ENCODE measurements at regions not wholly inside any gene's neighbourhood (a gene's known extent, or its start where the extent isn't known, plus 50 kb on each side); places are given as distances from the start of the nearest gene placed in this dataset.

DNA sequence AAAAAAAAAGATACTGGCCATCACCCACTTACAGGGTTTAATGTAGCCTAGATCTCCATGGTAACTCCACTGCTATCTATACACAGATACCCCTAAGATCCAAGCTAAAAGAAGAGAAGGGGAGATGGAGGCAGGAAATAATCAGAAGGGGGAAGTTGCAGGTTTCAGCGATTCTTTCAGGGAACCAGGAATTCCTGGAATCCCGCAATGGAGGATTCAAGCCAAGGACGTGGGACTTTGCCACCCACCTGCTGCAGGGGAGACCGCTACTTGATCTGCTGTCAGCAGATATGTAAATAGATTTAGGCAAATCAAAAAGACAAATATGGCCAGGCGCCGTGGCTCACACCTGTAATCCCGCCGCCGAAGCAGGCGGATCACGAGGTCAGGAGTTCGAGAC lies 121.1 kb downstream of the AIPL1 start:
- TF ChIP-seq, protein P1, sequence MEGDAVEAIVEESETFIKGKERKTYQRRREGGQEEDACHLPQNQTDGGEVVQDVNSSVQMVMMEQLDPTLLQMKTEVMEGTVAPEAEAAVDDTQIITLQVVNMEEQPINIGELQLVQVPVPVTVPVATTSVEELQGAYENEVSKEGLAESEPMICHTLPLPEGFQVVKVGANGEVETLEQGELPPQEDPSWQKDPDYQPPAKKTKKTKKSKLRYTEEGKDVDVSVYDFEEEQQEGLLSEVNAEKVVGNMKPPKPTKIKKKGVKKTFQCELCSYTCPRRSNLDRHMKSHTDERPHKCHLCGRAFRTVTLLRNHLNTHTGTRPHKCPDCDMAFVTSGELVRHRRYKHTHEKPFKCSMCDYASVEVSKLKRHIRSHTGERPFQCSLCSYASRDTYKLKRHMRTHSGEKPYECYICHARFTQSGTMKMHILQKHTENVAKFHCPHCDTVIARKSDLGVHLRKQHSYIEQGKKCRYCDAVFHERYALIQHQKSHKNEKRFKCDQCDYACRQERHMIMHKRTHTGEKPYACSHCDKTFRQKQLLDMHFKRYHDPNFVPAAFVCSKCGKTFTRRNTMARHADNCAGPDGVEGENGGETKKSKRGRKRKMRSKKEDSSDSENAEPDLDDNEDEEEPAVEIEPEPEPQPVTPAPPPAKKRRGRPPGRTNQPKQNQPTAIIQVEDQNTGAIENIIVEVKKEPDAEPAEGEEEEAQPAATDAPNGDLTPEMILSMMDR (IDR thresholded peaks at IDR 0.05; ENCODE audit: low read depth, low read length, poor library complexity, severe bottlenecking) = no peak
- no peak for TF ChIP-seq EZH2phosphoT487 (IDR thresholded peaks at IDR 0.05; ENCODE audit: borderline replicate concordance, low read length)
- no peak overlapping the region for H3K4me2 ChIP-seq (ENCODE audit: low read length)

DNA sequence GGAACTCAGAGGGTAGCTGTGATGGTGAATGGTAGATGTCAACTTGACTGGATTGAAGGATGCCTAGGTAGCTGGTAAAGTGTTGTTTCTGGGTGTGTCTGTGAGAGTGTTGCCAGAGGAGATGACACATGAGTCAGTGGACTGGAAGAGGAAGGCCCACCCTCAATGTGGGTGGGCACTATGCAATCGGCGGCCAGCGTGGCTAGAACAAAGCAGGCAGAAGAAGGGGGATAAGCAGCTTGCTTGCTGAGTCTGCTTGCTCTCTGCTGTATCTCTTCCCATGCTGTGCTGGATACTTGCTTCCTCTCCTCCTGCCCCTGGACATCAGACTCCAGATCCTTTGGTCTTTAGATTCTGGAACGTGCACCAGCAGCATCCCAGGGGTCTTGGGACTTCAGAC lies 128.1 kb downstream of the AIPL1 start:
- Histone ChIP-seq H3K9me2 (replicated peaks; ENCODE audit: control insufficient read depth, low read length) (no peaks in the 10 kb centered on the region), H3K4me2 (ENCODE audit: low read length) (no peak overlapping the region), H3F3A (ENCODE audit: control insufficient read depth, insufficient read depth) (no peaks in the 10 kb centered on the region), H3K4me1 (ENCODE audit: control insufficient read depth, low read length) (no peaks in the 10 kb centered on the region), H3K79me2 (ENCODE audit: control insufficient read depth, low read length) (no peaks in the 10 kb centered on the region), H3K27ac (ENCODE audit: low read depth, low read length) (no peak overlapping the region), H3K4me3 (ENCODE audit: low read length) (no peak overlapping the region), H4K20me1 (ENCODE audit: control insufficient read depth, insufficient read depth, low read depth, low read length) (no peaks in the 10 kb centered on the region), H3K9me3 (ENCODE audit: control insufficient read depth, insufficient read depth, low read length) (no peaks in the 10 kb centered on the region), H3K27me3 (ENCODE audit: control insufficient read depth, low read length) (no peaks in the 10 kb centered on the region), H3K36me3 (ENCODE audit: control insufficient read depth, low read length) (no peaks in the 10 kb centered on the region)
- TF ChIP-seq, protein P1 (IDR thresholded peaks at IDR 0.05; ENCODE audit: low read depth, low read length, poor library complexity, severe bottlenecking) = no peak
- no peak for TF ChIP-seq EZH2phosphoT487 (IDR thresholded peaks at IDR 0.05; ENCODE audit: borderline replicate concordance, low read length)

More for the DNA sequence above, 121.1 kb downstream of the AIPL1 start:
- H3K79me2 ChIP-seq (ENCODE audit: control insufficient read depth, low read length) = no peaks in the 10 kb centered on the region
- H4K20me1 ChIP-seq (ENCODE audit: control insufficient read depth, insufficient read depth, low read depth, low read length) = no peaks in the 10 kb centered on the region
- no peaks in the 10 kb centered on the region for H3K9me3 ChIP-seq (ENCODE audit: control insufficient read depth, insufficient read depth, low read length)
- H3K36me3 ChIP-seq (ENCODE audit: control insufficient read depth, low read length) = no peaks in the 10 kb centered on the region
- no peaks in the 10 kb centered on the region for H3K9me2 ChIP-seq (replicated peaks; ENCODE audit: control insufficient read depth, low read length)
- H3K4me3 ChIP-seq (ENCODE audit: low read length) = no peak overlapping the region
- H3K4me1 ChIP-seq (ENCODE audit: control insufficient read depth, low read length) = no peaks in the 10 kb centered on the region
- no peaks in the 10 kb centered on the region for H3K27me3 ChIP-seq (ENCODE audit: control insufficient read depth, low read length)
- H3K27ac ChIP-seq (ENCODE audit: low read depth, low read length) = no peak overlapping the region
- no peaks in the 10 kb centered on the region for H3F3A ChIP-seq (ENCODE audit: control insufficient read depth, insufficient read depth)

DNA sequence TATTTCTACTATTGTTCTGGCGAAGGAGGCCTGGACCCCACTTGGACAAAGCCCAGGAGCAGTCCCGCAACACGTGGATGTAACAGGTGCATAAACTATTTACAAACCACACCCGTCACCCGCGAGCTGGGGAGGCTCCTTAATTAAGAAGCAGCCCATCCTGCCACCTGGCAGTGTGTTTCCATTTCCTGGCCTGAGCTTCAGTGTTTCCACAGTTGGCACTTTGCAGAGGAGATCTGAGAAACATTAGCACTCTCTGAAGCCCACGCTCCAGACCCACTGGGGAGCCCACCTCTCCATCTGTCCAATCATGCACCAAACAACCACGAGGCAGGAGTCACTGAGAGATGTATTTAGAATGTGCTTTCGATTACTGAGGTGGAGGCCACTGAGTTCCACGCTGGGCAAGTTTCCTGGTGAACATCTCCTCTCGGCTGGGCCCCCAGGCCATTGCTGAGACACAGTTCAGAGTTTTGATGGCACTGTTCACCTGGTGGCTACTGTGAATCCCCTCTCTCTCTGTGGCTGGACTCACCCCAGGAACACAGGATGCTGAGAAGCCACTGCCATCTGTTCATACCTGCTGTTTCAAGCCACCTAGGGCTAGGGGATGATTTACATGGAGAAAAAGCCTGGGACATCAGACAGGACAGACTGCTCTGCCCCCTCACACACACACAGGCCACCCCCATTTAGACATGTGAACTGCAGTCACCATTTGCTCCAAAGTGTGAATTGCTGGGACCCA lies 129.1 kb downstream of the AIPL1 start:
- H4K20me1 ChIP-seq (ENCODE audit: control insufficient read depth, insufficient read depth, low read depth, low read length) = no peaks in the 10 kb centered on the region
- no peaks in the 10 kb centered on the region for H3K27me3 ChIP-seq (ENCODE audit: control insufficient read depth, low read length)
- H3F3A ChIP-seq (ENCODE audit: control insufficient read depth, insufficient read depth) = no peaks in the 10 kb centered on the region

More for the DNA sequence above, 129.1 kb downstream of the AIPL1 start:
- H3K79me2 ChIP-seq (ENCODE audit: control insufficient read depth, low read length) = no peaks in the 10 kb centered on the region
- no peak overlapping the region for H3K4me3 ChIP-seq (ENCODE audit: low read length)
- H3K9me2 ChIP-seq (replicated peaks; ENCODE audit: control insufficient read depth, low read length) = no peaks in the 10 kb centered on the region
- no peaks in the 10 kb centered on the region for H3K4me1 ChIP-seq (ENCODE audit: control insufficient read depth, low read length)
- no peak overlapping the region for H3K4me2 ChIP-seq (ENCODE audit: low read length)
- TF ChIP-seq EZH2phosphoT487 (IDR thresholded peaks at IDR 0.05; ENCODE audit: borderline replicate concordance, low read length) = no peak
- TF ChIP-seq, protein P1 (IDR thresholded peaks at IDR 0.05; ENCODE audit: low read depth, low read length, poor library complexity, severe bottlenecking) = no peak
- H3K9me3 ChIP-seq (ENCODE audit: control insufficient read depth, insufficient read depth, low read length) = no peaks in the 10 kb centered on the region
- no peaks in the 10 kb centered on the region for H3K36me3 ChIP-seq (ENCODE audit: control insufficient read depth, low read length)
- H3K27ac ChIP-seq (ENCODE audit: low read depth, low read length) = no peak overlapping the region
